GM23338 (cell line): ENCODE measurements at regions not wholly inside any gene's neighbourhood (a gene's known extent, or its start where the extent isn't known, plus 50 kb on each side); places are given as distances from the start of the nearest gene placed in this dataset.

ENCODE experiments used
- EZH2 ChIP-seq: fragments of 200-600 bp; sonication (generic); IDR thresholded peaks from one replicate; pipeline ENCODE4 v1.8.0; 2017; ENCODE audit warnings: antibody characterized with exemption, mild to moderate bottlenecking, low read depth; ENCODE audit not compliant: unreplicated experiment
- EZH2phosphoT487 ChIP-seq: fragments of 200-600 bp; sonication (generic); IDR thresholded peaks from one replicate; pipeline ENCODE4 v1.8.1; 2018; ENCODE audit warnings: antibody characterized with exemption; ENCODE audit not compliant: unreplicated experiment
- JUNB ChIP-seq: IDR thresholded peaks from one replicate; pipeline ENCODE4 v1.6.1; 2016; ENCODE audit warnings: antibody characterized with exemption; ENCODE audit not compliant: unreplicated experiment
- NANOG ChIP-seq: IDR thresholded peaks from 2 replicates; pipeline ENCODE4 v1.6.1; 2016; ENCODE audit warnings: antibody characterized with exemption, borderline replicate concordance
- POLR2AphosphoS5 ChIP-seq: IDR thresholded peaks from 2 replicates; pipeline ENCODE4 v1.6.1; 2016; ENCODE audit warnings: antibody characterized with exemption, low read depth
- STAT1 ChIP-seq: IDR thresholded peaks from one replicate; pipeline ENCODE4 v1.6.1; 2016; ENCODE audit warnings: antibody characterized with exemption; ENCODE audit not compliant: unreplicated experiment
- ZNF331 ChIP-seq: fragments of 250-450 bp; sonication (Bioruptor Pico); IDR thresholded peaks from 2 replicates; pipeline ENCODE4 v1.5.0; 2020; ENCODE audit warnings: low read depth, mild to moderate bottlenecking, moderate library complexity
- TF ChIP-seq, protein P1 (sequence below), 2 experiments: fragments of 200-600 bp in 1 of 2; sonication (generic) in 1 of 2; conservative IDR thresholded peaks; 2 replicates each; pipeline versions ENCODE4 v1.5.1 to v1.6.1; 2016 to 2017; ENCODE audit warnings: antibody characterized with exemption in 2 of 2, low read depth in 2 of 2, mild to moderate bottlenecking in 2 of 2, moderate library complexity in 1 of 2
- TF ChIP-seq, protein P2 (sequence below): IDR thresholded peaks from one replicate; pipeline ENCODE4 v1.6.1; 2018; ENCODE audit warnings: antibody characterized with exemption; ENCODE audit not compliant: unreplicated experiment

GRCh38 chr17:37827905-37828650 is 83.2 kb upstream of the HNF1B start:
- TF ChIP-seq POLR2AphosphoS5 = no peak
- TF ChIP-seq, protein P1, sequence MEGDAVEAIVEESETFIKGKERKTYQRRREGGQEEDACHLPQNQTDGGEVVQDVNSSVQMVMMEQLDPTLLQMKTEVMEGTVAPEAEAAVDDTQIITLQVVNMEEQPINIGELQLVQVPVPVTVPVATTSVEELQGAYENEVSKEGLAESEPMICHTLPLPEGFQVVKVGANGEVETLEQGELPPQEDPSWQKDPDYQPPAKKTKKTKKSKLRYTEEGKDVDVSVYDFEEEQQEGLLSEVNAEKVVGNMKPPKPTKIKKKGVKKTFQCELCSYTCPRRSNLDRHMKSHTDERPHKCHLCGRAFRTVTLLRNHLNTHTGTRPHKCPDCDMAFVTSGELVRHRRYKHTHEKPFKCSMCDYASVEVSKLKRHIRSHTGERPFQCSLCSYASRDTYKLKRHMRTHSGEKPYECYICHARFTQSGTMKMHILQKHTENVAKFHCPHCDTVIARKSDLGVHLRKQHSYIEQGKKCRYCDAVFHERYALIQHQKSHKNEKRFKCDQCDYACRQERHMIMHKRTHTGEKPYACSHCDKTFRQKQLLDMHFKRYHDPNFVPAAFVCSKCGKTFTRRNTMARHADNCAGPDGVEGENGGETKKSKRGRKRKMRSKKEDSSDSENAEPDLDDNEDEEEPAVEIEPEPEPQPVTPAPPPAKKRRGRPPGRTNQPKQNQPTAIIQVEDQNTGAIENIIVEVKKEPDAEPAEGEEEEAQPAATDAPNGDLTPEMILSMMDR (conservative IDR thresholded peaks at IDR 0.05; ENCODE audit: low read depth in 2 of 2) = no peak
- no peak for TF ChIP-seq EZH2
- TF ChIP-seq, protein P2, sequence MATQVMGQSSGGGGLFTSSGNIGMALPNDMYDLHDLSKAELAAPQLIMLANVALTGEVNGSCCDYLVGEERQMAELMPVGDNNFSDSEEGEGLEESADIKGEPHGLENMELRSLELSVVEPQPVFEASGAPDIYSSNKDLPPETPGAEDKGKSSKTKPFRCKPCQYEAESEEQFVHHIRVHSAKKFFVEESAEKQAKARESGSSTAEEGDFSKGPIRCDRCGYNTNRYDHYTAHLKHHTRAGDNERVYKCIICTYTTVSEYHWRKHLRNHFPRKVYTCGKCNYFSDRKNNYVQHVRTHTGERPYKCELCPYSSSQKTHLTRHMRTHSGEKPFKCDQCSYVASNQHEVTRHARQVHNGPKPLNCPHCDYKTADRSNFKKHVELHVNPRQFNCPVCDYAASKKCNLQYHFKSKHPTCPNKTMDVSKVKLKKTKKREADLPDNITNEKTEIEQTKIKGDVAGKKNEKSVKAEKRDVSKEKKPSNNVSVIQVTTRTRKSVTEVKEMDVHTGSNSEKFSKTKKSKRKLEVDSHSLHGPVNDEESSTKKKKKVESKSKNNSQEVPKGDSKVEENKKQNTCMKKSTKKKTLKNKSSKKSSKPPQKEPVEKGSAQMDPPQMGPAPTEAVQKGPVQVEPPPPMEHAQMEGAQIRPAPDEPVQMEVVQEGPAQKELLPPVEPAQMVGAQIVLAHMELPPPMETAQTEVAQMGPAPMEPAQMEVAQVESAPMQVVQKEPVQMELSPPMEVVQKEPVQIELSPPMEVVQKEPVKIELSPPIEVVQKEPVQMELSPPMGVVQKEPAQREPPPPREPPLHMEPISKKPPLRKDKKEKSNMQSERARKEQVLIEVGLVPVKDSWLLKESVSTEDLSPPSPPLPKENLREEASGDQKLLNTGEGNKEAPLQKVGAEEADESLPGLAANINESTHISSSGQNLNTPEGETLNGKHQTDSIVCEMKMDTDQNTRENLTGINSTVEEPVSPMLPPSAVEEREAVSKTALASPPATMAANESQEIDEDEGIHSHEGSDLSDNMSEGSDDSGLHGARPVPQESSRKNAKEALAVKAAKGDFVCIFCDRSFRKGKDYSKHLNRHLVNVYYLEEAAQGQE = no peak
- TF ChIP-seq STAT1 = no peak
- TF ChIP-seq JUNB = no peak
- no peak for TF ChIP-seq EZH2phosphoT487
- TF ChIP-seq NANOG = no peak
- no peak for TF ChIP-seq ZNF331 (CRISPR knock-in tag)
